ENCODE measurements at regions not wholly inside any gene's neighbourhood (a gene's known extent, or its start where the extent isn't known, plus 50 kb on each side); places are given as distances from the start of the nearest gene placed in this dataset.

GRCh38 chr12:39178837-39179236 is 264.1 kb downstream of the KIF21A start:
- TF ChIP-seq, protein P1, sequence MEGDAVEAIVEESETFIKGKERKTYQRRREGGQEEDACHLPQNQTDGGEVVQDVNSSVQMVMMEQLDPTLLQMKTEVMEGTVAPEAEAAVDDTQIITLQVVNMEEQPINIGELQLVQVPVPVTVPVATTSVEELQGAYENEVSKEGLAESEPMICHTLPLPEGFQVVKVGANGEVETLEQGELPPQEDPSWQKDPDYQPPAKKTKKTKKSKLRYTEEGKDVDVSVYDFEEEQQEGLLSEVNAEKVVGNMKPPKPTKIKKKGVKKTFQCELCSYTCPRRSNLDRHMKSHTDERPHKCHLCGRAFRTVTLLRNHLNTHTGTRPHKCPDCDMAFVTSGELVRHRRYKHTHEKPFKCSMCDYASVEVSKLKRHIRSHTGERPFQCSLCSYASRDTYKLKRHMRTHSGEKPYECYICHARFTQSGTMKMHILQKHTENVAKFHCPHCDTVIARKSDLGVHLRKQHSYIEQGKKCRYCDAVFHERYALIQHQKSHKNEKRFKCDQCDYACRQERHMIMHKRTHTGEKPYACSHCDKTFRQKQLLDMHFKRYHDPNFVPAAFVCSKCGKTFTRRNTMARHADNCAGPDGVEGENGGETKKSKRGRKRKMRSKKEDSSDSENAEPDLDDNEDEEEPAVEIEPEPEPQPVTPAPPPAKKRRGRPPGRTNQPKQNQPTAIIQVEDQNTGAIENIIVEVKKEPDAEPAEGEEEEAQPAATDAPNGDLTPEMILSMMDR (IDR thresholded peaks at IDR 0.05; ENCODE audit: control extremely low read depth in 1 of 3, insufficient read depth in 1 of 3, low read depth in 1 of 3, low read length in 3 of 3) = no peak
- TF ChIP-seq POLR2A (IDR thresholded peaks at IDR 0.05; ENCODE audit: control extremely low read depth in 1 of 2, low read depth in 2 of 2, low read length in 2 of 2) (no peak), EP300 (IDR thresholded peaks at IDR 0.05; ENCODE audit: borderline replicate concordance in 1 of 2, low read depth in 2 of 2, low read length in 2 of 2) (no peak)
